GM18505 (cell line): ENCODE measurements at regions not wholly inside any gene's neighbourhood (a gene's known extent, or its start where the extent isn't known, plus 50 kb on each side); places are given as distances from the start of the nearest gene placed in this dataset.

Source experiments
- ATAC-seq: cut with Tn5 transposase; IDR thresholded peaks from one replicate; pipeline ENCODE4 v1.9.1; 2021; ENCODE audit not compliant: unreplicated experiment
- POLR2A ChIP-seq: IDR thresholded peaks from 4 replicates; pipeline ENCODE4 v1.6.1; 2011; ENCODE audit warnings: borderline replicate concordance; ENCODE audit not compliant: insufficient read depth, insufficient read length; ENCODE audit errors: extremely low read depth

DNA sequence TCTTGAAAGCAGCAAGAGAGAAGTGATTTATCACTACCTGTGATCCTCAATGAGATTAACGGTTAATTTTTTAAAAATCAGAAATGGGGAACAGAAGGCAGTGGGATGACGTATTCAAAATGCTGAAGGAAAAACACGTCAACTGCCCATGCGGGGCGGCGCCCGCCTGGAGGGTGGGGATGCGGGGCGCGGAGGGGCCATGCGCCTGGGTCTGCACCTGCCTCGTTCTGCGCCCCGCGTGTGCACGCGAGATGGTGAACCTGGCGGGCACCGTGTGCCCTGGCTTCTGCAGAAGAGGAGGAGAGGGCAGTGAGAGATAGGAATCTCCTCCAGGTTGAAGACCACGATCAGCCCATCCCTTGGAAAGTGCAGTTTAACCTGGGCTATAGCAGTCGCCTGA, 79.3 kb upstream of the ZNF32 start:
- TF ChIP-seq POLR2A: no peak
- ATAC-seq: no peak

GRCh38 chr10:43715334-43715733, 66.7 kb upstream of the ZNF32 start:
- TF ChIP-seq POLR2A: no peak
- no peak for ATAC-seq

DNA sequence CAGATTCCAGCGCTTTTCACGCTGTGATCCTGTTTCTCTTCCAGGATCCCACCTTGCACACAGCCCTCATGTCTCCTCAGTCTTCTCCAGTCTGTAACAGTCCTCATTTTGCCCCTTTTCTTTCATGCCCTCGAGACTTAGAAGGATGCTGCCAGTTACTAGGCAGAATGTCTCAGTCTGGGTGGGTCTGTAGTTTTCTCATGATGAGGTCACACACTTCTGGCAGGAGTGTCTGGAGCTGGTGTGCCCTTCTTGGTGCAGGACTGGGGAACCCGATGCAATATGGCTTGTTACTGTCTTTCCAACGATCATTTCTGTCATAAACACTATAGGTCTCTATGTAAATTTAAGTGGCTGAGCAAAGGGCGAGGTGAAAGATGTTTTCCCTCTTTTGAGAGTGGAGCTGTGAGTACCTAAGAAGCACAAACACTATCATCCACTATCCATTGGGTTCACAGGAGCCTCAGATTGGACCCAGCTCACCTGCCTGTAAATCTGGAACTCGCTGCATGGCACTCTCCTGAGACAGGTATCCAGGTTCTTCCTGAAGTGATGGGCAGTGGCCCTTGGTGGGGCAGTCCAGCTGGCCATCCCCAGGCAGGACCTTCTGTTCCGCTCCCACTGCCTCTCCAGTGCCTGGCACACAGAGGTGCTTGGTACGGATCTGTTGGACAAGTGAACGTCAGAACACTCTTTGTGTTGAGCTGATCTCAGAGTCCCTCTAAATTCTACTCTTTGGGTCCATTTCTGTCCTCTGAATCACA, 64.3 kb upstream of the ZNF32 start:
- TF ChIP-seq POLR2A: no peak
- no peak for ATAC-seq

DNA sequence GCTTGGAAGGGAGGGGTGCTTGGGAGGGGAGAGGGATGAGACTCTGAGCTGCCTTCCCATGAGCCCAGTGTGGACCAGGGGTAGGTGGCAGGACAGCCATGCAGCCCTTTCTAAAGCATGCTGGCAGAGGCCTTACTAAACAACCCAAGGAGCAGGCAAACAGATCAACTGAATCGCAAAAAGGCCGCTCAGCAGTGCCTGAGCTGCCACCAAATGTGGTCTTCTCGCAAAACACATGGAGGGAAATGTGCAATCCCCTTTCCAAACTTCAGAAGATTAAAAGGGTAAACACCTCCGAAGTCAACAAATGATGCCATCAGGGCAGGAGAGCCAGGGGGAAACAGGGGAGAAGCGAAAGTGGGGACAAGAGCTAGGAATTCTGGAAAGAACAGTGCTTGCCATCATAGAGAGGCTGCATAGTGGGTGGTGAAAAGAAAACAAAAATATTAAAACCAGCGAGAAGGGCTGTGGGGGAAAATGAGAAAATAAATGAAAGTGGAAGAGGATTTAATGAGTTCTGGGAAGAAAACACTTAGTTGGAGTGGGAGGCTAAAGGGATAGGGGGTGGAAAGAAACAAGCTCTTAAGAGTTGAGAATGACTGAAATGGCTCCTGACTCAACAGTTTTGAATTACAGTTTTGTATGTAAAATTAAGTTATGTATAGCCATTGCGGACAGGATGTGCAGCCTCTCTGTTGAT, 62.2 kb upstream of the ZNF32 start:
- no peak for TF ChIP-seq POLR2A
- ATAC-seq: no peak

- TF ChIP-seq POLR2A: no peak
- no peak for ATAC-seq
Measured at GRCh38 chr10:43708262-43708661, 59.6 kb upstream of the ZNF32 start.

GRCh38 chr10:43707770-43708169, 59.1 kb upstream of the ZNF32 start:
- TF ChIP-seq POLR2A: no peak
- ATAC-seq: no peak

DNA sequence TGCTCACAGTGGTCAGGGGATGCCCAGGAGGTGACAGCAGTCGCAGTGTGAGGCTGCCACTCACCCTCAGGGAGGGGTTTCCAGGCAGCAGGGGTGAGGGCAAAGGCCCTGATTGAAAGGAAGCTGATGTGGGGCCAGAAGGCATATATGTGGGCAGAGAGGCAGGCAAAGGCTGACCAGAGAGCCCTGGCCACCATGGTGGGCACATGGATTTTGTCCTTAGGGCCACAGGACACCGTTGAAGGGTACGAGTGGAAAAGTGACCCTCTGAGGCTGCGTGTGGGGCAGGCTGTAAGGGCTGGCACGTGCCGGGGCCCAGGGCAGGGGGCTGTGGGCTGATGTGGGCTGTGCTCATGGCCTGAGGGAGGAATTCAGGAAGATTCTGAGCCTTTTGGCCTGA, 57.5 kb upstream of the ZNF32 start:
- no peak for TF ChIP-seq POLR2A

DNA sequence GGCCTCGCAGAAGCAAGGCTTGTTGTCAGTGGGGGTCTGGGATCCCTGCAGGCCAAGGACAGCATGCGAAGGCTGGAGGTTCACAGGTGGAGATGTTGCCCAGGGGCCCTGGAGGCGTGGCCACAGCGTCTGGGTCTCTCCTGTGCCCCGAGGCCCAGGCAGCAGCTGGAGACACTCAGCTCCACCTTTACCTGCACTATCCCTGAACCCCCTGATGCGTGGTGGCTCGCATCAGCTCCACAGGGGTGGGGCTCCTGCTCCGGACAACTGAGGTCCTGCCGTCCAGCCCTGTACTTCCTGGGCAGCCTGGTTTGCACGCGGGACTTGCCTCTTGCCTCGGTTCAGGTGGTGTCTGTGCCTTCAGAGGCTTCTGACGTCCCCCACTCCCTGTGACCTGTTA, 54.6 kb upstream of the ZNF32 start:
- ATAC-seq: no peak
- TF ChIP-seq POLR2A: no peak

More for the DNA sequence above, 57.5 kb upstream of the ZNF32 start:
- no peak for ATAC-seq

GRCh38 chr10:43702936-43703281, 54.2 kb upstream of the ZNF32 start:
- ATAC-seq: no peak
- TF ChIP-seq POLR2A: no peak

DNA sequence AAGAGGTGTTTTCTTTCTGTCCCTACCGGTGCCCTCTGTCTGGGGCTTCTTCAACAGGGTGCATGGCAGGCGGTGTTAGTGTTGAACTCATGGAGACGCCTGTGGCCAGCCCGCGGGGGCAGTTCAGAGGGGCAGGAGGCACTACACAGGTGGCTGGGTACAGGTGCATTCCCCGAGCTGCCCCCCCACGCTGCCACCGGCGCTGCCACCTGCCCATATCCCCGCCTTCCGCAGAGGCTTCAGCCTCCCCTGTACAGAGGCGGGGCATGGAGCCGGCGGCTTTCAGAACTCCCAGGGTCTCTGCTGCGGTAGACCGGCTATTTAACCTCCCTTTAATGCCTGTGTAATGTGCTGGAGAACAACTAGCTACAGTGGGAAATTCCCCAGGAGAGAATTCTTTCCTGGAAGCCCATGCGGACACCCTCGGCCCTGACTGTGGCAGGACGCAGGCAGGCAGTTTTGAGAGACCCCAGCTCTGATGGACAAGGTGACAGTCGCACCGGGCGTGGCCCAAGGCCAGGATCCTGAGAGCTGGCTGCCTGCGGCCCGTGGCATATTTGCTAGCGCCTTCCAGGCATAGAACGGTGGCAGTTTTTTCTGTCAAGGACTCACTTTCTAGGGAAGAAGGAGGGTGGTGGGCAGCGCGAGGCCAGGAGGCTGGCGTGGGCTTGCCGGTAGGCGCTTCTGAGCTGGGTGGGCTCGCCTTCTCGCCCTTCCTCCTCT, 53.7 kb upstream of the ZNF32 start:
- TF ChIP-seq POLR2A: no peak

GRCh38 chr10:43701295-43701694, 52.6 kb upstream of the ZNF32 start:
- TF ChIP-seq POLR2A: no peak
- ATAC-seq: no peak

More for the DNA sequence above, 53.7 kb upstream of the ZNF32 start:
- no peak for ATAC-seq

GRCh38 chr10:43700306-43700705, 51.6 kb upstream of the ZNF32 start:
- TF ChIP-seq POLR2A: no peak

GRCh38 chr10:43699516-43699915, 50.8 kb upstream of the ZNF32 start:
- TF ChIP-seq POLR2A: no peak
- no peak for ATAC-seq

More at GRCh38 chr10:43700306-43700705, 51.6 kb upstream of the ZNF32 start:
- no peak for ATAC-seq
